LoVo (cell line): ENCODE measurements at regions not wholly inside any gene's neighbourhood (a gene's known extent, or its start where the extent isn't known, plus 50 kb on each side); places are given as distances from the start of the nearest gene placed in this dataset.
"Not testable (repeated sequence)": the region's sequence is repeated elsewhere in the genome, so short reads cannot be mapped to it uniquely, and the experiment has no call there.

Experiments
- DNase-seq: peaks from one replicate; pipeline ENCODE4 v3.0.0-alpha.2; 2016; ENCODE audit warnings: low spot score

DNA sequence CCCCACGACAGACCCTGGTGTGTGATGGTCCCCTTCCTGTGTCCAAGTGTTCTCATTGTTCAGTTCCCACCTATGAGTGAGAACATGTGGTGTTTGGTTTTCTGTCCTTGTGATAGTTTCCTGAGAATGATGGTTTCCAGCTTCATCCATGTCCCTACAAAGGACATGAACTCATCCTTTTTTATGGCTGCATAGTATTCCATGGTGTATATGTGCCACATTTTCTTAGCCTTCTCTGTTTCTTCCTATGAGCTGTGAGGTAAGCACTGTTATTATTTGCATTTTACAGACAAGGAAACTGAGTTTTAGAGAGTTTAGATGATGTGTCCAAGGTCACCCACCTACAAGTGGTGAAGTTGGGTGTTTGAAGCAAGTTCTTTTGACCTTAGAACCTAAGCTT, 51.1 kb upstream of the BNC1 start:
- not testable (repeated sequence) for DNase-seq

DNA sequence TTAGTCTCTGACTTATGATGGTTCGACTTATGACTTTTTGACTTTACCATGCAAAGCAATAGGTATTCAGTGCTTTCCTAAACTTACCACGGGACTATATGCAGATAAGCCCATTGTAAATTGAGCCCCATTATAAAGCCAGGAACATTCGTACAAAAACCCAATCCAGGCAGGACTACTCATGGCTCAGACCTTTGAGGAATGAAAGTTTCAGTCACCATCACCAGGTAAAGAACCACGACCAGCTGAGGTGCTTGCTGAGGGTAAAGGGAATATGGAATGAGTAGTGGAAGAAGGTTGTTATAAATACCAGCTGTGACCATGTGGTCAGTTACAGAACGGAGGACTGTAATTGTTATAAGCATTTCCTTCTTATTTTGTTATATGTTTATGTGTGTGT, 54.9 kb upstream of the BNC1 start:
- no peak for DNase-seq

DNA sequence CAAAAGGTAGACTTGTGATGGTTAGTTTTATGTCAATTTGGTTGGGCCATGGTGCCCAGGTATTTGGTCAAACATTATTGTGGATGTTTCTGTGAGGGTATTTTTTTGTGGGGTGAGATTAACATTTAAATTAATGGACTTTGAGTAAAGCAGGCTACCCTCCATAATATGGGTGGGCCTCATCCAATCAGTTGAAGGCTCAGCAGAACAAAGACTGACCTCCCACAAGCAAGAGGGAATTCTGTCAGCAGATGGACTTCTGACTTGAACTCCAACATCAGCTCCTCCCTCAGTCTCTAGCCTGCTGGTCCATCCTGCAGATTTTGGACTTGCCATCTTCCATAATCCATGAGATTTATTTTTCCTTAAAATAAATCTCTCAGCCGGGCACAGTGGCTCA, 55.6 kb upstream of the BNC1 start:
- DNase-seq: no peak

DNA sequence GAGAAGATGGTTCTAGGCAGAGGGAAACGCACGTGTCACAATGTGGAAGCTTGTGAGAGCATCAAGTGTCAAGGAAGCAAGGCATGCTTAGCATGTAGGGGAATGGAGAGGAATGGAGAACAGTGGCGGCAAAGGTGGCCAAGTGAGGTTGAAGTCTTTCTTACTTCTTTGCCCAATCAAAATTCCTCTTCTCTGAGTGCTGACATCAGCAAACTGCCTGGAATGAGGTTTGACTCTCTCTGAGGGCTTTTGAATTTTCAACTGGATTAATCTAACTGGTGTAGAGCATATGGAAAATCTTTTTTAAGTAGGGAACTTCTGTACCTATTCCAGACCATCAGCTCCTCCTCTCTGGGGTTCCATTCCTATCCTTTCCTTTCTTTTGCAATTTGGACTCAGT, 61.9 kb upstream of the BNC1 start:
- DNase-seq: no peak

DNA sequence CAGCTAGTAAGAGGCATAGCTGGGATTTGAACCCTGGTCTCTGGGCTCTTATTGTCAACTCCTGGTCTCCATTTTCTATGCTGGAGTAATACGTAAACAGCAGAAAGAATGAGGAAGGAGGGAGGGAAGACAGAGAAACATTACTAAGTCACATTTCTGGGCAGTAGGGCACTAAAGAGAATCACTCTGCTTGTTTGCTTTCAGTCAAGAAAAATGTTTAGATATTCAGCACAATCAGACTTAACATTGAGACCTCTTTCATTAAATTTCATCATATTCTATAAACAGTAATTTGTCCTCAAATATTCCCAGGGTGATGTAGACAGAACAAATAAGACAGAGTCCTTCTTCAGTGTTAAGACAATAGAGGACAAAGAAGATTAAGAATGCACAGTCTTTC, 67.7 kb upstream of the BNC1 start:
- DNase-seq: no peak

DNA sequence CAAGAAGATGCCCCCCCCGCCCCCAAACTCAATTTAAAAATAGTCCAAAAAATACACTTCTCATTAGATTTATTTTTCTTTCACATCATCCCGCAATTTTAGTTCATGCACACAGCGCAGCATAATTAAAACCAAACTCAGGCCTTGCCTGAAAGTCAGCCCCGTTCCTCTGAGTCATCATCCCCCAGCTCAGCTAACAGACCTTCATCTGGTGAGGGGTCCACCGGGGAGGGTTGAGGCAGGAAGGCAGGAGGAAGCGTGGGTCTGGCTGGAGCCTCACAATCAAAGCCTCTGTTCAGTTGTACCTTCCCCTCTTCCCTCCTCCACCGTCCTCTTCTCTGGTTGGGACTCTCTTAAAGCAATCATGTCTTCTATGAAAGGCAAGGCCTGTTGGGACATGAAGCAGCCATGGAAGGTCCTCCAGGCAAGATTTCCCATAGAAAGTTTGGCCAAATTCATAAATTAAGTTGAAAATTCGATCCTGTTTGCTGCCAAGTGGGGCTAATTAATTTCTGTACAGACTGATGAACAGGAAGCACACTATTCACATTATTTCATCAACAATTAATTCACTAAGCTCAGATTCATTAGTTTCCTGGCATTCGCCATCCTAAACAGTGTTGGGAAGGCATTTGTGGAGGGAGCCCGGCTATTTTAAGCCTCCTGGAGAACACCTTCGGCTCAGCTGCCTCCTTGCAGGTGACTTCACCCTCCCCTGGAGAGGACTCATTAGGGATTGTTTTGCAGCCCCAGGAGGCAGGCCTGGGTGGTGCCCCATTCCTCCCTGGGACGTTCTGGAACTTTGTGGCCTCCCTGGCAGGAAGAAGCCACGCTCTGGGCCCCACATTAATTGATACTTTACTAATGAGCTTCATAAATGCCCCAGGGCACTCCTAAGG, 72.3 kb upstream of the BNC1 start:
- no peak for DNase-seq

DNA sequence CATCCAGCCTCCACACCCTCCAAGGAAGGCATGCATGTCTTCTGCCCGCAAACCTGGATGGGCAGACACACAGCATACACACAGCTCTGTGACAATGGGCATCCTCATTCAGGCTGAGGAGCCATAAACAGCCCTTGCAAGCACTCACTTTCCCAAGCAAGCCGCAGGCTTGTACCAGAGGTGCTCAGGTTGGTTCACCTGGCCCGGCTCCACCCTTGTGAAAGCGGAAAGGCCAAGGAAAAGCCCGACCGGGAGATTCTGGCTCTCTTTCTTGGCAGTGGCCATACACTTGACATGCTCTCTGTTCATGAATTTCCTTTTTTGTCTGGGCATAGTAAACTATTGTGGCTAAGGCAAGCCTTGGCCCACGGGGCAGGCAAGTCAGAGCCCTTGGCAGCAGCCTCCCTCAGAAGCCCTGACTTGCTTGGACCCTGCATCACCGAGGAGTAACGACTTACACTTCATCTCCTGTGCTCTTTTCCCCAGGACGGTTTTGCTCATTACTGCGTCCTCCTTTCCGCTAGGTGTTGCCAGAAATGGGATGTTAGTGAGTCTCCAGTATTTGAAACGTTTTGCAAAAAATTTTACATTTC, 74.6 kb upstream of the BNC1 start:
- no peak for DNase-seq

DNA sequence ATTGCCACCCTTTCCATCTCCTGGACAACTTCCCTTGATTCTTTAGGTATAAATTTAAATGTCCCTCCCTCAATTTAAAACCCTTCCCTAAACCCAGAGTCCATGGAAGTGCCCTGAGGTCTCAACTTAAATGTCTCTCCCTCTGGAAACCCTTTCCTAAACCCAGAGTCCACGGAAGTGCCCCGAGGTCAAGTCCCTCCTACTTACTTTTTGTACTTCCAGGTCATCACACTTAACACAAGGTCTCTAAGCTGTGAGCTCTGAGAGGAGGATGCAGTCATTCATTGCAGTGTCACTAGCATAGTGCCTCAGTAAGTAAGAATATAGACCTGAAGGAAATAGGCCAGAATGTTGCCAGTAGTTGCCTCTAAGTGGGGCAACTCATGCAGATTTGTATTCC, 78.2 kb upstream of the BNC1 start:
- DNase-seq: no peak

DNA sequence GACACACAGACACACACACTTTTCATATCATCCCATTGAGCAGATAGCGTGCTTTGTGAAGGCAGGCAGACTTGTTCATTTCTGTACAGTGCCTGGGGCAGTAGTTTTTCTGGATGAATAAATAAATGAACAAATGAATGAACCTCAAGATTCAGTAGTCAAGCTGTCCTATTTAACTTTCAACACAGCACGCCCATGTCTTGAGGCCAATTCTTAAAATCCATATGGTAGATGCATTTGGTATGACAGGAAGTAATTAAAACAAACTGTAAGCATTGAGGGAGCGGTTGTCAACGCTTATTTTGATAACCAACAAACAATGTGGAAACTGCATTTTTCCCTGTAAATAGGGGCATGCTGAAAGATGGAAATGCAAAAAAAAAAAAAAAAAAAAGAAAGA, 80.0 kb upstream of the BNC1 start:
- DNase-seq: no peak

DNA sequence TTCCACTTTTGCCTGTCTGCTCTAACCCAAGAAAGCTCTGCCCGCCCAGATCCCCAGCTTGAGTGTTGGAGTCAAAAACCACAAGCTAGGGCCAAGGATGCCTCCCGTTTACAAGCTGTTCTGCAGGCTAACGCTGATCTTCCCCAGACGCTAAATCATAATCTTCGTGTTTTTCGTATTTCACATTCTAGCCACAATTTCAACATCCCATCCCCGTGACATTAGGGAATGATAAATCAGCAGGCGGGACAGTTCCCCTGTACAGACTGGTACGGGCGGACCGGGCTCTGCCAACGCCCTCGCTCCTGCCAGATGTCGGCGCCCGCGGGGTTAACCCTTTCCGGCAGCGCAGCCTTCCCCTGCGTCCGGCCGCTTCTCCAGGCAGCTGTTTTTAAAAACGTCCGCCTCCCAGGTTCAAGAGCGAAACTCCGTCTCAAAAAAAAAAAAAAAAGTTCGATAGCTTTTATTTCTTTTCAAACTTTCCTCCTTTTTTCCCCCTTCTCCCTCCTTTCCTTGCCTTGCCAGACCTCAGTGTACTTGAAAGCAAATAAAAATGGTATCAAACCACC, 81.0 kb upstream of the BNC1 start:
- DNase-seq: no peak

DNA sequence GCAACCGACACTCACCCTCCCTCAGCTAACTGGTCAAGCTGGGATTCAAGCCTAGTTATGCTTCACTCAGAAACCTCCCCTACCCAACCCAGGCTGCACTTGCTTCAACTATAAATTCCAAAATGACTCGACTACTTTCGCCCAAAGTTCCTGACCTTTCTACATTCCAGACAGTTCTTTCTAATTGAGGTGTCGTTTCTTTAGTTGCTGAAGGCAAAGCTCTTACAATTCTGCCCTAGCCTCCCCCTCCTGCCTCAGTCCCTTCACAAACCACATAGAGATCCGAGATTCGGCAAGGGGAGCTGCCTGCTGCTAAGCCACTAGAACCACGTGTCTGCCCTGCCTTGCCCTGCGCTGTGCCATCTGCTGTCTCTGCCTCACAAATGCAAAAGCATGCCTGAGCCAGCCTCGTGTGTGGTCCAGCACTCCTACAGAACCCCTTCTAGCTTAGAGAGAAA, 74.7 kb upstream of the SH3GL3 start:
- no peak for DNase-seq

DNA sequence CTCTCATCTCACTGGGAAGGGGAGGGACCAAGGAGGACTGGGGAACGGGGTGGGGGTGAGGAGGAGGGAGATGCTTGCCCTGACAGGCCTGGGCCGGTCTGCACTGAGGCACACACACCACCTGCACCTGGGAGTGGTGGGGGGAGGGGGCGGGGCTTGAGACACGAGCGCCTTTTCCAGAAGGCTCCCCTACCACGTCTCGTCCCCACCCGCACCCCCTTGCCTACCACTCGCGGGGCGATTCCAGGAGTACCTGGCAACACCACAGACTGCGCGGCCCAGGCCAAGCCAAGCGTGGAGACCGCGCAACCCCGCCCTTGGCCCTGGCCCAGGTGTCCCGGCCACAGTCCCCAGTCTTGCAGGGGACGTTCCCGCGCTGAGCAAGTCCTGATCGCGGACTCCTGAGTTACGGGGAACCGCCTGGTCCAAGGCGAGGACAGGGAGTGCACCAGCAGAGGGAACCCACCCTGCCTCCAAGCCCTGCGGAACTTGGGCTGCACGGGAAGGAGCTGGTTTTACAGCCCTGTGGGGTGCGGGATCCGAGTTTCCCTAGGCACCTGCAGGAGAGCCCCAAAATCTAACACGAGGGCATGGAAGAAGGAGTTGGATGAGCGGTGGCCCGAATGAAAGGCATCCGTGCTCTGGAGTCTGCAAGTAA, 68.1 kb upstream of the SH3GL3 start:
- no peak for DNase-seq

DNA sequence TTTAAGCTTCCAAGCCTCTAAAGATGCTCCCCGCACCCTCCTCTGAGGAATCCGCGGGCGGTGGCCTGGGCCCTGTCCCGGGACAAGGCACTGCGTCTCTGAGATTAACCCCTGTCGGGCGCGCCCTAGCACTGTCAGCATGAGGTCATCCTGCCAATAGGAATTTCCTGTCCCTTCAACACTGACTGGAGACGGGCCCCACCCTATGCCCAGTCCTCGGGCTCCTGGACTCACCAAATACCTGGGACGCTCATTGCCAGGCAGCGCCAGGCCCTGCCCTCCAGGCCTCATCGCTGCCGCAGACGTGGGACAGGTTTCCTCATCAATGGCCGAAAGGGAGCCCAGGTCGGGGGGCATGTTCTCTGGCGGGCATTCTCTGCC, 67.6 kb upstream of the SH3GL3 start:
- peak; percentile 73 for DNase-seq

DNA sequence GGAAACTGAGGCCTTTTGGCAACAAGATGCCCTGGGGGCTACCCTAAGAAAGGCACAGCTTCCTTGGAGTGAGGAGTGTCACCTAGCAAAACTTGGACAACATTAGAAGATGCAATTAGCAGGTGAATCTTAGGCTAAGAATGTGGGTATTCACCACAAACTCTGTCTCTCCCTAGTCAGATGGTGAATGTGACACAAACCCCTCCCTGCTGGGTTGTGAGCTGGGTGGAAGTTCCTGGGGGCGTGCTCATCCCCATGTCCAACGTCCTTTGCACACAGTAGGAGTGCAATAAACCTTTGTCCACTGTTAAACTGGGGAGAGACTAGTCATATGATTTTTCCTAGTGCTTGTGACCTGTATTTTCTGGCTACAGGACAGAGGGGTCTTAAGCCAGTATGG, 67.1 kb upstream of the SH3GL3 start:
- DNase-seq: peak; percentile 45

DNA sequence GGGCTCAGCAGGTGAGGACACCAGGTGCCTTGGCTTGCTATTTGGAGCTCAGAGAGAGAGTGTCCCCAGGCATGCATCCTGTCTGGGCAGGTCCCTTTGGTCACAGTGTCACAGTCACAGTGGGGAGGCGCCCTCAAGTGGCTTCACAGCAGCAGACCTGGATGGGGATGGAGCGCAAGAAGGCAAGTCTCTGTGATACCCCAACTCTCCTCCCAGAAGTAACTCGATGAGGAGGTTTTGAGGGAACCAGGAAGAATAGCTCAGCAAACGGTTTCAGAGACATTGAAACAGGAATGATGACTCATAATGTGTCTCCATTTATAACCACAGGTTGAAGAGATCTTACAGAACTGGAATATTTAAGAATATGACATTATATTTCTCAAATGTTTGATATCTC, 66.5 kb upstream of the SH3GL3 start:
- peak; percentile 50 for DNase-seq

DNA sequence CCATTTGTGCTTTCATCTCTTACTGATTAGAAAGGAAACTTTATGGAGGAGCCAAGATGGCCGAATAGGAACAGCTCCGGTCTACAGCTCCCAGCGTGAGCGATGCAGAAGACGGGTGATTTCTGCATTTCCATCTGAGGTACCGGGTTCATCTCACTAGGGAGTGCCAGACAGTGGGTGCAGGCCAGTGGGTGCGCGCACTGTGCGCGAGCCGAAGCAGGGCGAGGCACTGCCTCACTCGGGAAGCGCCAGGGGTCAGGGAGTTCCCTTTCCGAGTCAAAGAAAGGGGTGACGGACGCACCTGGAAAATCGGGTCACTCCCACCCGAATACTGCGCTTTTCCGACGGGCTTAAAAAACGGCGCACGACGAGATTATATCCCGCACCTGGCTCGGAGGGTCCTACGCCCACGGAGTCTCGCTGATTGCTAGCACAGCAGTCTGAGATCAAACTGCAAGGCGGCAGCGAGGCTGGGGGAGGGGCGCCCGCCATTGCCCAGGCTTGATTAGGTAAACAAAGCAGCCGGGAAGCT, 63.5 kb upstream of the SH3GL3 start:
- DNase-seq: not testable (repeated sequence)

DNA sequence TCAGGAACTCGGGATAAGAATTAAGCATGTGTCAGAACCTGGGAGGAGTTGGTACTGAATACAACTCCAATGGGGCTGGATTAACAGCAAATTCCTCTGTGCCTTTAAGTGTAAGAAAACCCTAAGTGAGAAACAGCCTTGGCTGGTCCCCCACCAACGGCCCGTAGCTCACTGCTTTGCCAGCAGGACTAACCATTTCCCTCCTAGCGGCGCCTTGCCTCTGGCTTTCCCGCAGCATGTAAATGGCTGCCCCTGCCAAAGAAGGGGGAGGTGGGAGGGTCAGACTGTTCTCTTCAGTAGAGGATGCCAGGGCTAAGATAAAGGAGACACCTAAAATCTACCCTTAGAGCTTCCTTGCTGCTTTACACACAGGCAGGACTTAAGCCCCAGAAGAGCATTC, 51.0 kb upstream of the SH3GL3 start:
- no peak for DNase-seq
